Stimulated activated CD8-positive, alpha-beta memory T cell treated with anti-CD3 and anti-CD28 coated beads, Interleukin-15, amount 100 ng/mL, for 4 hours (primary cell): ENCODE measurements at regions not wholly inside any gene's neighbourhood (a gene's known extent, or its start where the extent isn't known, plus 50 kb on each side); places are given as distances from the start of the nearest gene placed in this dataset.
"Not testable (repeated sequence)": the region's sequence is repeated elsewhere in the genome, so short reads cannot be mapped to it uniquely, and the experiment has no call there.

ENCODE experiments used
- DNase-seq, 2 donors: peaks; one replicate each; pipeline ENCODE4 v3.0.0-alpha.2; 2020; ENCODE audit warnings: low read depth in 2 of 2

DNA sequence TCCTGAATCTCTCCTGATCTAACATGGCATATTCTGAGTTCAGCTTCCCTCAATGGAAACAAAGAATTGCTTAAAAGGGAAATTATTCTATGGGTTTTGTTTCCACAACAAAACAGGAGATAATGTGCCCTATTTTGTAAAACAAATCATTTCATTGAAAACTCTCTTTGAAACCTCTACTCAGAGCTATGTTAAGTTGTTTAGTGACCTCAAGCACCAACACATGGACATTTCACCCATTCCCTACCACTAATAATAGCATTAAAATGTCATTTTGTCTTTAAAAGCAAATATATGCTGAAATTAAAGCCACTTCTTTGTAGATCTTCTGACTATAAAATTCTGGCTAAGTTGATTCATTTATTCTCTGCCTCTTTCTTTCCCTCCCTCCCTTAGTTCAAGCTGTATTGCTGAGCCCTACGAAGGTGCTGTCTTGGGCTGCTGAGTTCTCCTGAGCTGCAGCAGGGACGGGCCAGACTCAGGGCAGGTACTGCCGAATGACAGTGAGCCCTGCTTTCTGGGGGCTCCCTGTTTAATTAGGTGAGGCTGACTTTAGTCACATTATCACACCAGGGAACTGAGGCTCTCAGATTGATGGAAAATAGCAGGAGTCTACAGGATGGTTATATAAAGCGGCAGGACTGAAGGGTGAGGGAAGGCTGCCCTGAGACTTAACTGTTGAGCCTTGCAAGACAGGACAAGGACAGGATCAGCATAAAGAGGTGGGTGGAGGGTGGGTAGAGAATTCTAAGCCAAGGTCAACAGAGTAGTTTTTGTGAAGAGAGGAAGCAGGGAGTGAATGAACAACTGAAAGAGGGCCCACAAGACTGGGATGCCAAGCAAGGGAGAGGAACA, 1685.1 kb downstream of the SPATA31A7 start:
- DNase-seq, result not testable (repeated sequence)

DNA sequence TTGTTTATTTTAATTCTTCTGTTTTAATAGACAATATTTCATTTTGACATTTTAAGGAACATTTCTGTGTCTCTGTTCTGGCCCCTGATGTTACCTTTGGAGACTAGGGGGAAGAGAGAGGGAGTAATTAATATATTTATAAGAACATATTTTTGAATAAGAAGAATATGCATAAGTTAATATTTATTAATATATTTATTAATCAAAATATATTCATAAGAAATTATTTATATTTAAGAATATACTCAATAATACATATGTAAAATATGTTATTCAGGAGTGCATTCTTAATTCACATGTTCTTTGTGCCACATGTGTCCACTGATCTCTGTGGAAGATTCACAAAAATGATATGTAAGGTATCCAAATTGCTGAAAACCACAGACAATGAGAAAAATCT, 1687.7 kb downstream of the SPATA31A7 start:
- DNase-seq, result not testable (repeated sequence)

DNA sequence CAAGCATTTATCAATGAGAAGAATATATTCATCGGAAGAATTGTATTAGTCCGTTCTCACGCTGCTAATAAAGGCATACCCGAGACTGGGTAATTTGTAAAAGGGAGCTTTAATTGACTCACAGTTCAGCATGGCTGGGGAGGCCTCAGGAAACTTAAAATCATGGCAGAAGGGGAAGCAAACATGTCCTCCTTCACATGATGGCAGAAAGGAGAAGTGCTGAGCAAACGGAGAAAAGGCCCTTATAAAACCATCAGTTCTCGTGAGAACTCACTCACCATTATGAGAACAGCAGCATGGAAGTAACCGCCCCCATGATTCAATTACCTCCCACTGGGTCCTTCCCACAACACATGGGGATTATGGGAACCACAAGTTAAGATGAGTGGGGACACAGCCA, 1688.2 kb downstream of the SPATA31A7 start:
- DNase-seq, result not testable (repeated sequence)

DNA sequence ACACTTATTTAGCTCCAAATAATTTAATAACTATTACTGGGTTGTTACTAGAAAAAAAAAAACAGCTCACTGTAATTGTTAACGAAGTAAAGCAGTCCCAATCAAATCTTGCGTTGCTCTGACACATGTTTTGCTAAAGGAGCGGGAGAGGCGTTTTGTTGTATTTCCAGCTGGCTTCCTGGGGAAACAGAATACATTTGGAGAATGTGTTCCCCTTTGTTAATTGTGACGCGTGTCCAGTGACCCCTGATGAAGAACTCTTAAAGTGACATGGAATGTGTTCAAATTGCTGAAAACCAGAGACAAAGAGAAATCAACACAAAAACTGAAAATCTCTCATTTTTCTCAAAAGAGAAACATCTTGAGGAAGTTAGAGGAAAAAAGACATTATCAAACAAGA, 1690.6 kb downstream of the SPATA31A7 start:
- DNase-seq, result not testable (repeated sequence)

DNA sequence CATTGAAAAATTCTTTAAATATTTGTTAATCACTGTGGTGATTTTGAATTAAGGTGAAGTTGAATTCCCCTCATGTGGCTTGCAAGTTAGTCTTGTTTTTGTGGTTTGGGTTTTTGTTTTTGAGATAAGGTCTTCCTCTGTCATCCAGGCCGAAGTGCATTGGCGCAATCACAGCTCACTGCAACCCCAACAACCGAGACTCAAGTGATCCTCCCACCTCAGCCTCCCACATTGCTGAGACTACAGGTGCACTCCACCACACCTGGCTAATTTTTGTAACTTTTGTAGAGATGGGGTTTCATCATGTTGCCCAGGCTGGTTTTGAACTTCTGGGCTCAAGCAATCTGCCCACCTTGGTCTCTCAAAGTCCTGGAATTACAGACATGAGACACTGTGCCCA, 1691.1 kb downstream of the SPATA31A7 start:
- not testable (repeated sequence) for DNase-seq

DNA sequence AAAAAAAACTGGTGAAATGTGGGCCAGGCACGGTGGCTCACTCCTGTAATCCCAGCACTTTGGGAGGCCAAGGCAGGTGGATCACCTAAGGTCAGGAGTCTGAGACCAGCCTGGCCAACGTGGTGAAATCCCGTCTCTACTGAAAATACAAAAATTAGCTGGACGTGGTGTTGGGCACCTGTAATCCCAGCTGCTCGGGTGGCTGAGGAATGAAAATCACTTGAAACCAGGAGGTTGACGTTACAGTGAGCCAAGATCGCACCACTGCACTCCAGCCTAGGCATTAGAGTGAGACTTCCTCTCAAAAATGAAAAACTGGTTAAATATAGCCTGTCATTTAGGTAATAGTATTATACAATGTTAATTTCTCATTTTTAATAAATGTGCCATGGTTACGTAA, 1692.0 kb downstream of the SPATA31A7 start:
- not testable (repeated sequence) for DNase-seq

DNA sequence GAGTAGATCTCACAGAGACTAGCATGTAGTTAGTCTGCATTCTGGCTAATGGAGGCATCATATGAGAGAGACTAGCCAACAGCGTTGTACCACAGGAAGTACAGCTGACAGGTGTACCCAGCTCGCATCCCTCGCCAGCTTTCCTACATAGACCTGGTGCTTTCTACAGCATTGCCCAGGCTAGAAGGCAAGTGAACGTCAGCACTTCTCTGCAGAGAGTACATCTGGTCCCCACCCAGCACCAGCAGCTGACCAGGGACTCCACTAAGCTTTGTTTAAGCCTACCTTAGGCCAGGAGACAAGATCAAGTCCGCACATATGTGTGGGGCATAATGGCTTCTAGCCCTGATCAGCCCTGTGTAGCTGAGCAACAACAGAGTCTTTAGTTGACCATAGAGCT, 1692.9 kb downstream of the SPATA31A7 start:
- DNase-seq, result not testable (repeated sequence)

DNA sequence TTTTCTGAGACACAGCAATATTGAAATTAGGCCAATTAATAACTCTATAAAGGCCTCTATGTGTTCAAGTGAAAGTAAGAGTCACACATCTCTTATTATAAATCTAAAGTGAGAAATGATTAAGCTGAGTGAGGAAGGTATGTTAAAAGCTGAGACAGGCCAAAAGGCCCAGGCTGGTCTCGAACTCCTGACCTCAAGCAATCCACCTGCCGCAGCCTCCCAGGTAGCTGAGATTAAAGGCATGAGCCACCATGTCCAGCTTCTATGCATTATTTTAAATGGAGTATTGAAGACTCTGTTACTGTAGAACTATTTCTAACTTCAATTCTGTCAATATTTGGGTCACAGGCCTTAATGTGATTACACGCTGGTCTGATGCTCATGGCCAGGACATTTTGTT, 1706.9 kb downstream of the SPATA31A7 start:
- DNase-seq, result not testable (repeated sequence)

DNA sequence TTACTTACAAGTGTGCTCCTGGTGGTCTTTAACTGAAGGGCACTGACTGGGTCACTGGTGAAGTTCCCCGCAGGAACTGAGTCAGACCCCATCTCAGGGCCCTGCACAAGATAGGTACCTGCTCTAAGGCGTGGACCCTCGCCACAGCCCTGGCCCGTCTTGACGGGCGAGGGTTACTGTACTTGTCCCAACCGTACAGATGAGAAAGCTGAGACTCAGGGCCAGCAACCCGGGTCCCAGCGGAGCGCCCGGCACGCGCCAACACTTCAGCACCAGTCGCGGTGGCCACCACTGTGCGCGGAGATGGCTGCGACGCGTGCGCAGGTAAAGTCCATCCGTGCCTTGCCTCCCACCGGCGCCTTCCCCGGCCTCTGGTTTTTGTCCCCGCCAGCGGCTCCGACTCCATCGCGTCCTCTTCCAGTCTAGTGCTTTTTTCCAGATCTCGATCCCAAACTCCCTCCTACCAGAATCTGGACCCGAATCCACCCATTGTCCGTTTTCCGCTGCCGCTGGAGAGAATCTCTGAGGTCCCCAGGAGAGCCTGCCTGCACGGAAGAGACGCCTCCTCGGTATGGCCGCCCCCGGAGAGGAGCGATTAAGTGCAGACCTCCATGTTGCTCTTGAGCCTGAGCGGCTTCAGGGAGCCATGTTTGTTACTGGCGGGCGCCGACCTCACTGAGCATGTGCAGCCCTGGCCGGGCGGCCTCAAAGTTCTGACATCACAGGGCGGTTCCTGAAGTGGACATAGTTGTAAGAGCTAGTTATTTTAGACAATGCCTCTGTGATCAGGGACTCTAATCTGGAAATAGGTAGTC, 1707.8 kb downstream of the SPATA31A7 start:
- DNase-seq, result peak; percentile 51 to 58

DNA sequence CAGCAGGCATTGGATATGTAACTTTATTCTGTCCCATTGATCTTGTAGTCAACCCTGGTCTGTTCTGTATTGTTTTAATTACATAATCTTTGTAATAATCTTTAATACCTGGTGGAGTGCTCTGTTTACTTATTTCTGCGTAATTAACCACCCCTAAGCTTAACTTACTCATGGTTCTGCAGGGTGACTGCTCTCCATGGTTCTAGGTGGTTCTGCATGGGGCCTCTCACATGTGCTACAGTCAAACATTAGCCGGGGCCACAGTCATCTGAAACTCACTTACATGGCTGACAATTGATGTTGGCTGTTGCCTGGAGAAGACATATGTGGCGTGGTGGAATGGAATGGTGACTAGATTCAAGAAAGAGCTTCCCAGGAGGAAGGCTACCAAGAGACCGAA, 1709.8 kb downstream of the SPATA31A7 start:
- DNase-seq, result not testable (repeated sequence)

DNA sequence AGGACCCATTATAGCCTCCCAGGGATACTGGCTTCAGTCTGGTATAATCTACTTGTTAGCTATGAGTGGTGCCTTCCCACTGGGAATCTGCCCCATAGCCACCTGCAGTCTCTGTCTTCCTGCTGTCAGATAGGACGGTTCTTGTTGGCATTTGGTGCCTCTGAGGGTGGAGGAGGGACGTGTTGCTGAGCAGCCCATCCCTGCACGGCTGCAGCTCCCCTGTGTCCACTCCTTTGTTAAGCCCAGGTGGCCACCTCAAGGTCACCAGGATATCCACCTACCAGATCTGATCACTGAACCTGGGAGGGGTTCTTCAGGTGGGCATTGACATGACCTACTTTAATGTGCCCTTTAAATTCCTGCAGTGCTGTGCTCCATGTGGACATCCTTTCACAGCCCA, 1714.2 kb downstream of the SPATA31A7 start:
- DNase-seq, result not testable (repeated sequence)

DNA sequence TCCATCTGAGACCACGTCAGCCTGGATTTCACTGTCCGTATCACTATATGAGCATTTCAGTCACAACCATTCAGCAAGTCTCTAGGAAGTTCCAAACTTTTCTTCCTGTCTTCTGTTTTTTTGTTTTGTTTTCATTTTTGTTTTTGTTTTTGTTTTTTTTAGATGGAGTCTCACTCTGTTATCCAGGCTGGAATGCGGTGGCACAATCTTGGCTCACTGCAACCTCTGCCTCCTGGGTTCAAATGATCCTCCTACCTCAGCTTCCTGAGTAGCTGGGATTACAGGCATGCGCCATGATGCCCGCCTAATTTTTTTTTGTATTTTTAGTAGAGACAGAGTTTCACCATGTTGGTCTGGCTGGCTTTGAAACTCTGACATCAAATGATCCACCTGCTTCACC, 1715.9 kb downstream of the SPATA31A7 start:
- not testable (repeated sequence) for DNase-seq

DNA sequence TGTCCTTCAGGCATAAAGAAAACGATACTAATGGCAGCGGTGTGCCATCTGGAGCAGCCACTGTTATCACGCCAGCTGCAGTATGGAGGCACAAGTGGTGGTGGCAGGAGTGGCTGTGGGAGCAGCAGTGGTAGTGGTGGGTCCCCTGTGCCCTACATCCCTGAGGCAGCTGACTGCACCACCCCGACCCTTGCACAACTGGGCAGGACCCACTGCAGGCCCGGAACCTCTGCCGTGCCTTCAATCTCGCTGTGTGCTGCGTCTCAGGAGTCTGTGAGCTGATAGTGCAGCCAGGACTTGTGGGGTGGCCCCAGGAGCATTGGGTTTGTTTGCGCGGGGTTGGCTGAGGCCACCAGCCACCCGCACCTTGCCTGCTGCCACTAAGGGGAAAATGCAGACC, 1718.0 kb downstream of the SPATA31A7 start:
- not testable (repeated sequence) for DNase-seq

DNA sequence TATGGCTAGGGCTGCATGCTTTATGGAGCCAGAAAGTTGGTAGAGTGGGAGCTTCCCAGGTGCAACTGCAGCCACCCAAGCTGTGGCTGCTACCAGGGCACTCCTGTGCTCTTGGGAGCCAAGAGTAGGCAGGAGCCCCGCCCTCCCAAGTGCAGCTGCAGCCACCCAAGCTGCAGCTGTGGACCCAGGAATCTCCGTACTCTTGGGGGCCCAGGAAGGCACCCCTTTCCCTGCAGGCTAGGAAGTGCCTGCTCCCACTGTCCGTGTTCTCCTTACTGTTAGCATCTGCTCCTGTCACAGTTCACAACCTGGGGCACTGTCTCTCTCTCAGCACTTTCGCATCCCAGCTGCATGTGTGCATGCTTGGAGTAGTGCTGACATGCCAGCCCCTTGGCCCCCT, 1718.4 kb downstream of the SPATA31A7 start:
- DNase-seq, result not testable (repeated sequence)

DNA sequence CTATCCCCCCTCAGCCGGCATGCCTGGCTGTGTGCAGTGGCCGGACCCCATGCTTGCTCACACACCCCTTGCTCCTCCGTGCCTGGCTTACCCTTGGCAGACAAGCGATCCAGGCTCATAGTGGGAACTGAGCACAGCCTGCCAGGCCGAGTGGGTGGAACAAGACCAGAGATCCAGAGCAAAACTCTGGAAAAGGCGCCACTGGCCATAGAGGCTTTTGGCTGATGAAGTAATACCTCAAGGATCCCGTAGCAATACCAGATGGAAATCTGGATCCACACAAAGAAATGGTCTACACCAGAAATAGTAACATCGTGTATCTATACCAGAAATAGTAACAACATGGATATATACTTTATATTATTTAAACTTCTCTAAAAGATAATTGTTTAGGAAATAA, 1719.6 kb downstream of the SPATA31A7 start:
- DNase-seq, result not testable (repeated sequence)

DNA sequence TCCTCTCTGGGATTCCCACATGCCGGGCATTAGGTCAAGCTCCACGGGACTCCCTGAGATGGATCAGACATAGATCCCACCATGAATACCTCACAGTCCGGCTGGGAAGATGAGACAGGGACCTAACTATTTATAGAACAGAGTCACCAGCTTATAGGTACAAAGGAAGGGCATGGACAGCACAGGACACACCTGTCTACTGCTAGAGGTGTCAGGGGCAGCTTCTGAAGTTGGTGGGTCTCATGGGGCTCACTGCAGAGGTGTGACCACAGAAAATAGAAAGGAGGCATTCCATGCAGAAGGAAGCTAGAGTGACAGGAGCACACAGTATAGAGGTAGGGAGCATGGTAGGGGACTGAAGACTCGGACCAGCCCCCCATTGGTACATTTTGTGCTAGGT, 1722.4 kb downstream of the SPATA31A7 start:
- DNase-seq, result not testable (repeated sequence)

DNA sequence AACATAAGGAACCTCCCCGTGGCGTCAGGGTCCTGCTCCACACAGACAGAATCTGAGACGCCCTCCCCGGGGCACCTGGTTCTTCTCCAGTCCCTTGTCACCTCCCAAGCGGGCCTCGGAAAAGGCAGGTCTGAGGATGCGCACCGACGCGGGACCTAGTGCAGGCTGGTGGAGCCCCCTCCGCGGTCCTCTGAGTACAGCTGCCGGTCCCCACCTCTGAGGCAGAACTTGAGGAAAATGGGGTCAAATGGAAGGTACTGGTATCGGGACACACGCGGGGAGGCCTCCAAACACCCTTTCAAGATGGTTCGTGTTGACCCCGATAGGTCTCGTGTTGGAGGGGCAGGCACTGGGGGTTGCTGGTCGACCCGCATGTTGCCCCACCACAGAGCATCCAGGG, 1725.3 kb downstream of the SPATA31A7 start:
- not testable (repeated sequence) for DNase-seq

DNA sequence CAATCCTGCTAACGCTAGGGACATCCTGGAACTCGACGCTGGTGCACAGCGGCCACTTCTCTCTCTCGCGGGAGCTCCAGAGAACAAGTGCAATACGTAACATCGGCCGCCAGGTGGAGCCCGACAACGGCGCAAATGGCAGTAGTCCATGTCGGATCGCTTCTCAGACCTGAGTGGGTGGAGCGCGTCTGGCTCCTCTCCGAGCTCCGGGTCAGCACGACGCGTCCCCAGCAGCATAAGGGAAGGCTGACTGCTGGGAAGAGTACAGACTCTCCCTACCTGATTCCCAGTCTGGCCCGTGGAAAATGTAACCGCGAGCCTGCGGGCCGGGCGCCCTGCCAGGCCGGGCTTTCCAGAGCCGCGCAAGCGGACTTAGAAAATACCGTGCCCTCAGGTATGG, 1725.8 kb downstream of the SPATA31A7 start:
- not testable (repeated sequence) for DNase-seq

DNA sequence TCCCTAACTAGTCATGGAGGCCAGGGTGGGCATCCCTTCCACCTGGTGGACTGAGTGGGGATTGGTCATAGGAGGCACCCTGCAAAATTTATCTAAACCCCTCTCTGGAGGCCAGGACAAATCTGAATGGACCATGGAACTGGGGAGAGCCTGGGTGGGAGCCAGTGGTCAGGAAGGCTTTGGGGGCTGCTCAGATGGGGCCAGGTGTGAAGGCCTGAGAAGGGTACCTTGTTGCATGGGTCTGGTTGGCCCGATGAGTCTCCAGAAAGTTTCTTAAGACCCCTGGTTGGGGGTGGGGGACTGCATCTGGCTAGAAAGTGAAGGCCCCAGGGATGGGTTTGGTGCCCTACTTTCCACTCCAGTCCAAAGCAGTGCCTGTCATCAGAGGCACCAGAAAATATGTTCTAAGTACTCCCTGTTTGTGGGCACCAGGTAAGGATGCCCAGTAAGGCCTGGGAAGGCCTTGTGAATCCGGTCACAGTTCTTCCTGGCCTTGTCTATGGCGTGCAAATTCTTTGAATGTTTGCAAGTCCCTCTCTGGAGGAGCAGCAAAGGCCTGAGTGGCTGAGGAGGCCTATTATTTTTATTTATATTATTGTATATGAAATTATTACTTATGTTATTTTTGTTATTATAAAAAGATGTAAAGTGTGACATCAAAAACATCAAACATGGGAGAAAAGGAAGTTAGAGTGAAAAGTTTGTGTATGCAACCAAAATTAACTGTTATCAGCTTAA, 1729.0 kb downstream of the SPATA31A7 start:
- not testable (repeated sequence) for DNase-seq

DNA sequence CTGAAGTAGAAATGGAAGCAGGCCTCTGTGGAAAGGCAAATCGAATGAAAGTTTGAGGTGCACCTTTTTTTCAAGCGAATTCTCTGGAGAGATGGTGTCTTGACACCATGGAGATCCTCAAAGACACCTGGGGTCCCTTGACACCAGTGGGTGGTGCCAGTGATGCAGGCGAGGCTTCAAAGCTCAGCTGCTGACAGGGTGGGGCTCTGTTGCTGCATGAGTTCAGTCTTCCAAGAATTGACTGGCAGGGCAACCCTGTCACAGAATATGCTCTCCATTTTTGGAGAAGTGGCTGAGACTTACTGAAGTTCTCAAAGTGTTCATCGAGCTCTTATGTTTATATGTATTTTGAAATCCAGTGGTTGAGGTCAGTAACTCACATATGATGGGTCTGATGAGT, 1741.6 kb downstream of the SPATA31A7 start:
- not testable (repeated sequence) for DNase-seq

DNA sequence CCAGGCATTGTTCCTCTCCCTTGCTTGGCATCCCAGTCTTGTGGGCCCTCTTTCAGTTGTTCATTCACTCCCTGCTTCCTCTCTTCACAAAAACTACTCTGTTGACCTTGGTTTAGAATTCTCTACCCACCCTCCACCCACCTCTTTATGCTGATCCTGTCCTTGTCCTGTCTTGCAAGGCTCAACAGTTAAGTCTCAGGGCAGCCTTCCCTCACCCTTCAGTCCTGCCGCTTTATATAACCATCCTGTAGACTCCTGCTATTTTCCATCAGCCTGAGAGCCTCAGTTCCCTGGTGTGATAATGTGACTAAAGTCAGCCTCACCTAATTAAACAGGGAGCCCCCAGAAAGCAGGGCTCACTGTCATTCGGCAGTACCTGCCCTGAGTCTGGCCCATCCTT, 1763.0 kb downstream of the SPATA31A7 start:
- DNase-seq, result not testable (repeated sequence)
